ENCODE measurements at regions not wholly inside any gene's neighbourhood (a gene's known extent, or its start where the extent isn't known, plus 50 kb on each side); places are given as distances from the start of the nearest gene placed in this dataset.
"Not testable (repeated sequence)": the region's sequence is repeated elsewhere in the genome, so short reads cannot be mapped to it uniquely, and the experiment has no call there.

DNA sequence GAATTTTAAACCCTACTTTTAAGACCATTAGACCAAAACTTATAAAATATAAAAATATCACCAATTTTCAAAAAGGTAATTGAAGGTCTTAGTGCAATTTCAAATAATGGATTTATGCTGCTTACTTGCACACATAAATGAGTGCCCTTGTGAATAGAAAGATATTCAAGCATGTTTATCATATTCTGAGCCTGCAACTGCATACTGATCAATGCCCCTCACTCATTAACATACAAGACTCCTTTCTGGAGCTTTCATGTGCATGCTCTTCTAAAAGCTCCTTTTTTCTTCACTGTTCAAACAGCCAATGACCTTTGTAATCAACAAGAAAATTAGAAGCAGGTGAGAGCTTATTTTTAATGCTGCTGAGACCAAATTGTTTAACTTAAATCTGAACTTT is 1139.3 kb downstream of the HACE1 start:
- DNase-seq = no peak

DNA sequence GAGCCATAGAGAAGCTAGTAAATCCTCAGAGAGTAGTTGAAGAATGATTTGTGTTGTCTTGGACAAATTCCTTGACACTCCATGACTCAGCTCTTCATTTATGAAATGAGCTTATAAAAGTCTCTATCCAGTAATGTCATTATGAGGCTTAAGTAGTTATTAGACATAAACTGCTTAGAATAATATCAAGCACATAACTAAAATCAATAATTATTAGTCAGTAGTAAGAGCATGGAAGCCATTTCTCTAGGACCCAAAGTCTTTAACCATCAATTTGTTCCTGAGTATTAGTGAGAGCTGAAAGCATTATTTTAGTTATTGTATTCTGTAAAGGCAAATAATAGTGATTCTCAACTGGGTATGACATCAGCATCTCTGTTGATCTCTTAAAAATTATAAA is 1140.2 kb downstream of the HACE1 start:
- no peak for DNase-seq

DNA sequence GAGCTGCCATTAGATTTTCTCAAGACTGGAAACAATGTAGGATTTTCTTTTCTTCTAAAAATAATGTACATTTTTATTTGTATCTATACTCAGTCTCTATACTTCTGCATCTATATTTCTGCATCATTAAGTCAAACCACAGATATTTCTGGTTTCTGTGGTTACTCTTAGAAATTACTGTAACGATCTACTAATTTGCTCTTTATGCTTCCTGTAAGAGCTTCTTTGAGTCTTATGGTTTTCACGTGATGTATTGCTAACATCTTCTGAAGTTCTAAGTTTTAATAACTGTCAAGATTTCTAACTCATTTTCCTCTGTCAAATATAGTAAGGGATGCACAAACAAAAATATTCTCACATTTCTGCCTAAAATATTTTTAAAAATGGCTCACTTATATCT is 1144.5 kb downstream of the HACE1 start:
- no peak for DNase-seq

DNA sequence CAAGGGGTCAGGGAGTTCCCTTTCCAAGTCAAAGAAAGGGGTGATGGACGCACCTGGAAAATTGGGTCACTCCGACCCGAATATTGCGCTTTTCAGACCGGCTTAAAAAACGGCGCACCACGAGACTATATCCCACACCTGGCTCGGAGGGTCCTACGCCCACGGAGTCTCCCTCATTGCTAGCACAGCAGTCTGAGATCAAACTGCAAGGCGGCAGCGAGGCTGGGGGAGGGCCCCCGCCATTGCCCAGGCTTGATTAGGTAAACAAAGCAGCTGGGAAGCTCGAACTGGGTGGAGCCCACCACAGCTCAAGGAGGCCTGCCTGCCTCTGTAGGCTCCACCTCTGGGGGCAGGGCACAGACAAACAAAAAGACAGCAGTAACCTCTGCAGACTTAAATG is 1150.5 kb downstream of the HACE1 start:
- DNase-seq = not testable (repeated sequence)

DNA sequence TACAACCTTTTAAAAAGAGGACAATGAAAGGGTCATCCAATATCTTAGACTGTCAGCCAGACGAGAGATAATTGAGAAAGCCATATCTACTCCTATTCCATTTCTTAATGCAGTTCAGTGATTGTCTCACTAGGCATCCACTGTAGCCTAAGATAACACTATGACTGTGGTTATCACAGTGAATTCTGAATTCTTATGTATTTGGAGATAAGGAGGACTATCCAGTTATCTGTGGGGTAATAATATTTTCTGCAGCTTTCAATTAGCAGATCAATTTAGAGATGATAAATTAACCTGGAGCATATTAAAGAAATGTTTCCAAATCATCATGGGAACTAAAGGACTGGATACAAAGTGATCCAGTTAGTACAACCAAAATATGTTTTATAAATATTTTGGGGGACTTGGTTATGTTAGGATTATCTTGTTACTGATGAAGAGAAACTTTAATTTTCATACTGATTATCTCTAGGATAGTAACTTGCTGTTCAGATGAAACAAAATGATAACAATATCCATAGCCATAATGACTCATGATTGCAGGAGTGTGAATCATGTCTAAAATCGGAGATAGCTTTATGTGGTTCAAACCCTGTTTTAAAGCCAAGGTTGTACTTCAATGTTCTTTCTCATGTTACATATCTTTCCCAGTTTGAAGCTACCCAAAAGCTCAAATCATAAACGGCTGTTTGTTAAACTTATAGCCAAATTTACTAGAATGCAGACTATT is 1152.0 kb downstream of the HACE1 start:
- DNase-seq = no peak

DNA sequence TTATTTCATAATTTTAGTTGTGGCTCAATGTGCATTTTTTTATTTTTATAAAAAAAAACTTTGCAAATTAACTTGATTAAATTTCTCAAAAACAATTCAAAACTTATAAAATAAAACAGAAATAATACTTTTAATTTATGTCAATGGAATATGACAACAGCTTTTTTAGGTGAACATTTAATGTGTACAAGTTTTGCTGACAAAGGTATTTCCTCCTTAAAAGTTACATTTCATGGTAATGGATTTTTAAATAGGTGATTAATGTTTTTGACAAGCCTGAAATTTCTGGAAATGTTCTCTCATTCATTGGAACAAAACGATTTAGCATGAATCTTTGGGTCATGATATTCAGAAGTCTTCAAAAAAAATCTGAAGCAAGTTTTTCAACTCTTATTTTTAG is 1160.0 kb downstream of the HACE1 start:
- no peak for DNase-seq

DNA sequence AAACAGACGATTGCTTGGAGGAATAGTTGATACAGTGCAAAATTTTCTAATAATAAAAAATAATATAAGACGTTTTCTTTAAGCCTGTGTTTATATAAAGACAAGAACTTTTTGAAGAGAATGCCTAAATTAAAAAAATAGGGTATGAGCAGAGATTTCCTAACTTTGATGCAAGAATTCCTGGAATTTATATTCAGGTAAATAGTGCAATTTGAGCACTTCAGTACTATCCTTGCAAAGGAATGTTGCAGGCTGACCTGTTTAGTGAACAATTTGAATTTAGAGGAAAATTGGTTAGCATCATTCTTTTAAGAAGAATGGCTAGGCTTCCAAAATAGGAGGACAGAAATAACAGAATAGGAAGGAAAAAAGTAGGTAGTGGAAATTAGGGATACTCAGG is 1172.3 kb downstream of the HACE1 start:
- no peak for DNase-seq

DNA sequence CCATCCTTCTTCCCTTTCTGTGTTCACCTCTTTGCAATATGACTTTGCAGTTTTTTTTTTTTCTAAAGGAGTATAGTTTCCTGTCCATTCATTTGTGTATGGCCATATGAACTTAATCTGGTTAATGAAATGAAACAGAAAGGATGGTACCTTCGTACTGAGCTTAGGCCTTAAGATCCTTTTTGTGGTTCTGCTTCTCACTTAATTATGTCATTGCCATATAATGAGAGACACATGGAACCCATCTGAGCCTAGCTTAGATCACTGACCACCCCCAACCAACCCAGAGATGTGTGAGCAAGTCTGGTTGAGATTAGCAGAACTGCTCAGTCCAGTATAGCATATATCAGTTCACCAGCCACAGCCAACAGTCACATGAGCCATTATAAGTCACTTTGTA is 1179.6 kb downstream of the HACE1 start:
- no peak for DNase-seq

DNA sequence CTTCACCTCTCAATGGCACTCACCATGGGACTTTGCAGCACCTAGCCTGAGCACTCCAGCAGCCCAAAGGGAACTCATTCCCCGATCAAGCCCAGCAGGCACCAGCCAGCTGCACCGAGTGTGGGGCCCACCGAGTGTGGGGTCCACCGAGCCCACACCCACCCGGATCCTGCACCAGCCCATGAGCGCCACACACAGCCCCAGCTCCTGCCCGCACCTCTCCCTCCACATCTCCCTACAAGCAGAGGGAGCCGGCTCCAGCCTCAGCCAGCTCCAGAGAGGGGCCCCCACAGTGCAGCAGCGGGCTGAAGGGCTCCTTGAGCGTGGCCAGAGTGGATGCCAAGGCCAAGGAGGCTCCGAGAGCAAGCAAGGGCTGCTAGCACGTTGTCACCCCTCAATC is 1182.4 kb downstream of the HACE1 start:
- no peak for DNase-seq

DNA sequence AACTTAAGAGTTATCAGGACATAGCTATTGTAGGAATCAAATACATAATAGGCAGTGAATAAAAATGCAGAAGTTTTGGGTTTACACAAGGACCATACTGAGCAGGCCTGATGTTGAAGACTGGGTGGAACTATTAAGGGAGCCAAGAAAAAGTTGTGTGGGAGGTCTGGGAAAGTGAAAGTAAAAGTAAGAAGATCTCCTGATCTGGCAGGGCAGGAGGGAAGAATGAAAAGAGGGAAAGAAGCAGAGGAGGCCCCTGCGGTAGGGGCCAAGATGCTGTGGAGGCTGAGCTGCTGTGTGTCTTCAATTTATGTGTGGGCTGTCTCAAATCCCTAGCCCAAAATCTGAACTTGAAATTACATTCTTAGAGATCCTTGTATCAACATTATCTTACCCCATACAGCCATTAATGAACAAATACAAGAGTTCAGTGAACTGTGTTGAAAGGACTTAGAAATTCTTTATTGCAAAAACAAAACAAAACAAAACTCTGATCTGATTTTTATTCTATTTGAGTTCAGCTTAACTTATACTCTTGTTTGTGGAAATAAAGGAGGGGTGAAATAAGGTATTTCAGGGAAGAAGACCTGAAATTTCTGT is 1183.8 kb downstream of the HACE1 start:
- DNase-seq = no peak

DNA sequence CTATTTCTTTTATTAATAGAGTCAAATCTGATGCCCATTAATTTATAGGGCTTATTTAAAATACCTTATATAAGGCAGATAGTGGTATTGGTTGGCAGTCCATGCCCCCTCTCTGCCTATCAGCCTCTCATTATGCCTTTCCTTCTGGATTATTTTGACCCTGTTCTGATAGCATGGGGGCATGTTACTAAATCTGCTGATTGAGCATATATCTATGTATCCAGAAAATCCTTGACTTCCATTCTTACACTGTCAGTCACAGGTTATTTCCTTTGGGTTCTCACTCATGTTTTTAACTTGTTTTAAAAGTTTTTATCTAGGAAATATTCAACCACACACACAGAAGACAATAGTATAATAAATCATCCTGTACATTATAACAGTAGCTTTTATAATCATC is 1184.9 kb downstream of the HACE1 start:
- no peak for DNase-seq

DNA sequence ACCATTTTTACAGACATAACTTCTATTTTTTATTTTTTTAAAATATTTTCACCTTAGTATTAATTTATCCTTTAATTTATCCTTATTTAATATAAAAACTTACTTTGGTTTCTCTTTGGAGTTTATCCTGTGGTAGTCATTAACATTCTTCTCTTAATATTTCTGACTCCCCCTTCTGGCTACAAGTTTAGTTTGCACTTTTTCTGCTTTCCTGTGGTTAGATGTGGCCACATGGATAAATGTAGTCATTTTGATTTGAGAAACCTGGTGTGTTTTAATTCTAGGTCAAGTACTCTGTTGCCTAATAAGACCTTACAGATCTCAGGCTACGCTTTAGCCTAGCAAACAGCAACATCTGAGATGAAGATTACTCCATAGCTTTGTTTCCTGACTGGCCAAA is 1187.5 kb downstream of the HACE1 start:
- DNase-seq = no peak

DNA sequence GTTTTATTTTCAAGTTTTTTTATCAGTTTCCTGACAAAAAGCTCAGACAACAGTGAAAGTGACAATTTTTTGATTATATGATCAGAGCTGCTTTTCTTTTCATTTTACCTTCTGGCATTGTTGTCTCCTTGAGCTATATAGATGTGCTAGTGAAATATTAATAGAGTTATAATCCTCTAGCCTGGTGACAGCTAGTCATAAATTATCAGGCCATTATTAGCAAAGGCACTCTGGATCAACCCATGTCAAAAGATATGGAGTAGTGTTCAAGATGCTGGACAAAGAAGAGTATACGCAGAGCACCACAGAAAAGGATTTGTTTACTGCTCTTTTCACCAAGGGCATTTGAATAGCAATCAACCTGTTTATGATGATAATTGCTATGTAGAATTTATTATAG is 1230.1 kb downstream of the HACE1 start:
- no peak for DNase-seq

DNA sequence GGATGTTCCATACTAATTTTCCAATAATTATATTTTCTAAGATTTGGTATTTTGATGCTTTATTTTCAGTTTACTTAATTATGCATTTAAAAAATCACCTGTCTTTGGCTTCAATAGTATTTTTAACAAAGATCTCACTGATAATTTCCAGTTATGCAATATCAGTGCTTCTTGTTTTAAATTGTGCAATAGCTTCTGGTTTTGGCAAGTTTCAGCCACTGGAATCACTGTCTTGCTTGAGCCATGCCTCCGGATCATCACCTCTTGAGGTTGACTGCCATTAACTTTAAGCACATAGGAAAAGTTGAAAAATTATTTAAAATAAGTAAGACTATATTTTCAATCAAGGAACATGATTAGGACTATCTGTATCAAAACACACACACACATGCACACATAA is 1242.1 kb downstream of the HACE1 start:
- no peak for DNase-seq

DNA sequence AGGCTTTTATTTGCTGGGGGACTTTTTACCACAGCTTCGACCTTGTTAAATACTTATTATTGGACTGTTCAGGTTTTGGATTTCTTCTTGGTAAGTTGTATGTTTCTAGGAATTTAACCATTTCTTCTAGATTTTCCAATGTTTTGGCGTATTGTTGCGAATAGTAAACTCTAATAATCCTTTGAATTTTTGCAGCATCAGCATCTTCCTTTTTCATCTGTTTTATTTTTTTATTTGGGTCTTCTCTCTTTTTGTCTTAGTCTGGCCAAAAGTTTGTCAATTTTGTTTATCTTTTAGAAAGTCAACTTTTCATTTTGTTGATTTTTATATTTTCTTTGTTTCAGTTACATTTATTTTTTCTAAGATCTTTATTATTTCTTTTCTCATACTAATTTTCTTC is 1272.0 kb downstream of the HACE1 start:
- DNase-seq = no peak

DNA sequence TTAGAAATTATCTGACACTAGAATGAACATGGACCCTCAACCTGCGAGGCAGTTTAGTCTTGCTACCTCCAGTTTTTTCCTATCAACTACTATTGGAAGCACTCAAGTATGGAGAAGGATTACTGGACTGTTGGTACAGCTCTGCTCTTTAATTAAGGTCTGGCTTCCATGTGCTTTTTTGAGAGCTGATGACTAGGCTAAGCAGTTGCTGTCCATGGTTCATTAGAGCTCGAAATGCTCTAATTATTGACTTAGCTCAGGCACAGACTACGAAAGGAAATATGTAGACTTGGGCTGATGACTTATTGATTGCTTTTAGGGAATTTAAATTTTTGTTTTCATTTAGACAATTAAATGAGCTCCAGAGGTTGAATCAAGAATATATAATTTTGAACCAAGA is 1281.6 kb downstream of the HACE1 start:
- no peak for DNase-seq

DNA sequence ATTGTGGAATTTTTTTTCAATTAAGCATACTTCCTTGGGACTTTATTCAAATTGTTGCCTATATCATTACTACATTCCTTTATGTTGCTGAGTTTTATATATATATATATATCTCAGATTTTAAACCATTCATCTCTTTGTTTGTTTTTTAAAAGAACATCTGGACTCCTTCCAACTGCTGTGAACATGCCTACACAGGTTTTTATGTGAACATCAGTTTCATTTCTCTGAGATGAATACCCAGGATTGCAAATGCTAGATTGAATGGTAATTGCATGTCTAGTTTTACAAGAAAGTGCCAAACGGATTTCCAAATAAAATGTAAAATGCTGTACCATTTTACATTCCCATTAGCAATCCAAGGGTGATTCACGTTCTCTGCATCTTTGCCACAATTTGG is 1289.3 kb downstream of the HACE1 start:
- DNase-seq = no peak

DNA sequence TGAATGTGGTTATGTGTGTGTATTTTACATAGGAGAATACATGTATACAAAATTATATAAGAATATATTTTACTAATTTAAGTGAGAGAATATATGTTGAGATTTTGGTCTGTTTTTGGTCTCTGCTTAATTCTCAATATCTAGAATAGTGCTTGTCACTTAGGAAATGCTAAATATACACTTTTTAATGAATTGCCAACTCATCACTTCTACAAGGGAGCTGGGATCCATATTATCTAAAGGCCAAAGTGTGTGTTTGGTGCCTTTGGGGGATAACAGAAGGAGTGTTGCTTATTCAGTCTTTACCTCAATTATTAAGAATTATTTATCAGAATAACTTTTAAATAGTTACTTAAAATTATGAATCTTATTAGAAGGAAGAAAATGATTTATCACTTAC is 1304.8 kb downstream of the HACE1 start:
- no peak for DNase-seq

DNA sequence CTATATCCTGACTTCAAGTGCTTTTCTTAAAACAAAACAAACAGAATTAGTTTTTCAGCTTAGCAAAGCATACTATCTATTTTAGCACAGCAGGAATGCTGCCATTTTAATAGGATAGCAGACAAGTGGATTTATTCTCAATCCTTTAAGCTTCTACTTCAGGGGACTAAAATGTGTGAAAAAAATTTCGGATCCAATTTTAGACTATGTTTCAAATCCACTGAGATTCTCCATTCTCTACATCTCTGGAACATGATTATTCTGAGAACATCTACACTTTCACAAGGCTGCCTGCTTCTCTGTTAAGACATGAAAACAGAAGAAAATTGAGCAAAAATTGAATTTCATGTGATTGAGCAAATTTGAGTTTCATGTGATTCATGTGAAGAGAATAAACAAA is 1321.3 kb downstream of the HACE1 start:
- DNase-seq = no peak

DNA sequence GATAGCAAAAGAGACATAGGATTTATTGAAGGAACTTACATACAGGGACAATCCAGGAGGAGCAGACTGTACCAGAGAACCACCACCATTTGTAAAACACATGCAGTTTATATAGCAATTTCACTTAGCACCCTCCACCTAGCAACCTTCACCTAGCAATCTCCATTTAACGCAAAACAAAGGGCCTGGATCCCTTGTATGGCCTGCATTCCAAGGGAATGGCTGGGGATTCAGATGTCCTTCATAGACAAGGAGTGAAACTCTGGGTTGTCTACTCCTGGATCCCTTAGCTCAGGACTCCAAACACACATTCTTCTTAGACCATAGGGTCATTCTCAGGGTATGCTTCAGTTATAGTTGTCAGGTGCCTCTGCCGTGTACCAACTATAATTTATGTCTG is 1324.9 kb downstream of the HACE1 start:
- DNase-seq = no peak

DNA sequence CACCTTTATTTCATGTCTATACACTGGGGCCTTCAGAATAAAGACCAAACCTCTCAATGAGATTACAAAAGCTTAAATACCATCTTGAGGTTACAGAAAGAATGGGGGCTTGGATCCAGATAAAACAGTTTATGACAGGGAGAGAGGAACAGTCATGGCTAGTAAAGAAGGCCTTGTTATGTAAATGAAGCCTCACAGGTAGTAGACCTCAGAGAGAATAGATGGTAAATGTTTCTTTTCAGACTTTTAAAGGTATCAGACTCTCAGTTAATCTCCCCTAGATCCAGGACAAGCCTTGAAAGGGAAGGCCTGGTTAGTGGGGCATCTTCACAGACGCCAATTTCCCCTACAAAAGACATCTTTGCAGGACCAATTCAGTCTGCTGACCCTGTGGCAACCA is 1325.6 kb downstream of the HACE1 start:
- DNase-seq = no peak

DNA sequence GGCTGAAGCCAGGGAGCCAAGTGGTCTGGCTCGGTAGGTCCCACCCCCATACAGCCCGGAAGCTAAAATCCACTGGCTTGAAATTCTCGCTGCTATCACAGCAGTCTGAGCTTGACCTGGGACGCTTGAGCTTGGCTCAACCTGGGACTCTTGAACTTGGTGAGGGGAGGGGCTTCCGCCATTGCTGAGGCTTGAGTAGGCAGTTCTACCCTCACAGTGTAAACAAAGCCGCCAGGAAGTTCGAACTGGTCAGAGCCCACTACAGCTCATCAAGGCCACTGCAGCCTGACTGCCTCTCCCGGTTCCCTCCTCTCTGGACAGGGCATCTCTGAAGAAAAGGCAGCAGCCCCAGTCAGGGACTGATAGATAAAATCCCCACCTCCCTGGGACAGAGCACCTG is 1337.7 kb downstream of the HACE1 start:
- no peak for DNase-seq

DNA sequence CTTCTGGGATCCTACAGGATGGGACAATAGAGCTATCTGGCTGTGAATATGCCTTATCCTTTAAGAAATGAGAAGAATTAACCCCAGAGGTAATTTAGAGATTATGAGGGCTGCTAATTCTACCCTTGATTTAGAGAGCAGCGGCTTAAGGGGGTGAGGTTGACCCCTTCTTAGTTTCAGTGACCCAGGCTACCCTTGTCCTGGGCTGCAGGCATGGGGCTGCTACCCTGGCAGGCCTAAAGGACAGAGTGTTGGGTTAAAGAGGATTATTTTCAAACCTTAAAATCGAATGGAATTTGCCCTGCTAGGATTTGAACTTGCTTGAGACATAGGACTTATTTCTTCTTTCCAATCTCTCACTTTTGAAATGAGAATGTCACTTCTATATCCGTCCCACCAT is 1343.4 kb downstream of the HACE1 start:
- no peak for DNase-seq

DNA sequence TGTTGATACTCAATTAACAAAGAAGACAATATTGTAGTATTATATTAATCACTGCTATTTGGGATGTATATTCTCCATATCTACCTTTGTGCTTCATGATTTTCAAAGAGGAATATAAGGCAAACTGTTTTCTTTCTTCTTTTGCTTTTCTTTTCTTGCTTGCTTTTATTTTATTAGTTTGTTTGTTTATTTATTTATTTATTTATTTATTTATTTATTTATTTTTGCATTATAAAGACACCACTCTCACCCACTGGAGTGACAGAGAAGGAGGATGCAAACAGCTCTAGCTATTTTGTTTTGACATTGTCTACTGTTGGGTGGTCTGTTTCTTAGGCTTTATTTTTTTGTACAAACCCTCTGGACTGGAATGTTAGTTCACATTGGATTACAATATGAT is 1352.7 kb downstream of the HACE1 start:
- no peak for DNase-seq

DNA sequence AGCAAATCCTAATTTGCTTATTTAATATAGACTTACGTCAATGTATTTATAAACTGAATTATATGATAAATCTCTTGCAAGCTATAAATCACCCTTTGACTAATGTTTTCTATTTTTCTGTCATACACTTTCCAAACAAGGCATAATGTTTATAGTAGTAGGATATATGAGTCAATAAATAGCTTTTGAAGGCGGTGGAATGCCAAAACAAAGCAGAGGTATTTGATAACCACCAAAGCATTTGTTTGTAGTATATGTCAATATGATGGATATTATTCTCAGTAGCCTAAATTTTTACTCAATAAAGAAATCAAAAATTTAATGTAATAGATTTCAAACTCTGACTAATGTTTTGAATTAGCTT is 1354.6 kb downstream of the HACE1 start:
- no peak for DNase-seq

All from activated CD4-positive, alpha-beta T cell treated with anti-CD3 and anti-CD28 coated beads, Interleukin-10, Interleukin-2, amounts not matched to agents 100 ng/mL and 50 ng/mL, durations not matched to agents 16 hours and 8 hours (primary cell).